ENCODE measurements at regions not wholly inside any gene's neighbourhood (a gene's known extent, or its start where the extent isn't known, plus 50 kb on each side); places are given as distances from the start of the nearest gene placed in this dataset.
"Not testable (repeated sequence)": the region's sequence is repeated elsewhere in the genome, so short reads cannot be mapped to it uniquely, and the experiment has no call there.

- not testable (repeated sequence) for DNase-seq
Observed at GRCh38 chr15:31705076-31705678, 325.1 kb upstream of the CHRNA7 start.

DNA sequence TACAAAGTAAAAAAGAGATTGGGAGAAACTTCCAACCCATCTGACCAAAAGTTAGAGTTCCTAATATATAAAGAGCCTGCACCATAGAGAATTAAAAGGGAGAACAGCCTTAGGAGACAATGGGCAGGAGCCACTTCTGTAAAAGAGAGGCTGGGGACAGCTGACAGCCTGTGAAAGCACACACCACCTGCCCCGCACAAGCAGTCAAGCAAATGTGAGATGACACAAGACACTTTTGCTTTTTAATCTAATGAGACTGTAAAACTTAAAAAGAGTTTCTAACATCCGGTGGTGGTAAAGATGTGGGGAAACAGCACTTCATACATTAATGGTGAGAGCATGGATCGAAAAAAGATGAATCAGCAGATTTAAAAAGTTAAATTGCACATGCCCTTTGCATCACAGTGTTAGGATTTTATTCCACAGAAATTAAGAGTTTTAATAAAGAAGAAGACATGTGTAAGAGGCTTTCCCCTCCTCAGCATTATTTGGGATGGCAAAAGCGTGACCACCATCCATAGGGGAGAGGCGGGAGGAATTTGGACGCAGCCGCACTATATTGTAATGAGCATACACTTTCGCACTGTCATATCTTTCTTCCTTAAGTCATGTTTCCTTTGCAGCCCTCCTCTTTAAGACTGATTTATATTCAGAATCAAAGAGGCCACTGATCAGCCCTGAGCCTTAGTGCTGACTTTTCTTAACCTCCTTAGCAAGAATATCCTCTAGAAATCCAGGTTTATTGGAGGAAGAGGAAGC, 322.2 kb upstream of the CHRNA7 start:
- not testable (repeated sequence) for DNase-seq

DNA sequence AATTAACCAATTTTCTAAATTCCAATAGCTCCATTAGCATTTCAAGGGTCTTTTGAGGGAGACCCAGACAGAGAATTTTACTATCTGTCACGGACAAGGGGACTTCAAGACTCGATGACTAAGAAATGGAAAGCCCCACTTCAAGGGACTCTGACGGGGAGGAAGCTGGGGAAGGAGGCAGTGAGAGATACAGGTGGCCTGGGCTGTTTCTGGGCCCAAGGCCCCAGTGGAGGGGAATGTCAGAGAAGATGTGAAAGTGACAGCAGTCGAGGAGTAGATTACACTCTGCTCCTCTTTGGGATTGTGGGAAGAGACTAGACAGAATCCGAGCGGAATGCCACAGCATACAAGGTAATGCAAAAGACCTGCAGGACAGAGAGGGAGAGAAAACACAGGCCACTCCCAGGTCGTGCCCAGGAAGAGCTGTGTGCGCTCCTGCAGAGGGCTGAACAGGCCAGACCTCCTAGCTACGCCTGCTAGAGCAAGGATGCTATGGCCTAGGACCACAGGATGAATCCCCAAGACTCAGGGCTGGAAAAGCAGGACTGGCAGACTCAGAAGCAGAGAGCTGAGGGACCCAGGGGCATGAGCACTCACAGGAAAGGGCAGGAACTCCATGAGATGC, 321.5 kb upstream of the CHRNA7 start:
- not testable (repeated sequence) for DNase-seq

DNA sequence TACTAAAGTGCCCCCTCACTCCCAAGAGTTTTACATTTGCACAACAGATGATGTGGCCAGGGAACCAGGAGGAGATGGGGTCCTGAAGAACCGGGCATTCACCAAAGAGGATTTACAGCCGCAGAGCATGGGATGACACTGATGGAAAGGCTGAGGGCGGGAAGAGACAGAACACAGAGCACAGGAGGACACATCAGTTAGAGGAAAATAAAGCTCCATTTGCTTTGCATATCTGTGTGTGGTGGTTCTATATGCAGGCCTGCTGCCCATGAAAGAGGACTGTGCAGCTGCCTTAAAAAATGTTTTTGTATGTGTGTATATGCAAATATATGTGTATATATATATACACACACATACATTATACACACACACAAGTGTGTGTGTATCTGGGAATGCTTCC, 320.8 kb upstream of the CHRNA7 start:
- DNase-seq = not testable (repeated sequence)

DNA sequence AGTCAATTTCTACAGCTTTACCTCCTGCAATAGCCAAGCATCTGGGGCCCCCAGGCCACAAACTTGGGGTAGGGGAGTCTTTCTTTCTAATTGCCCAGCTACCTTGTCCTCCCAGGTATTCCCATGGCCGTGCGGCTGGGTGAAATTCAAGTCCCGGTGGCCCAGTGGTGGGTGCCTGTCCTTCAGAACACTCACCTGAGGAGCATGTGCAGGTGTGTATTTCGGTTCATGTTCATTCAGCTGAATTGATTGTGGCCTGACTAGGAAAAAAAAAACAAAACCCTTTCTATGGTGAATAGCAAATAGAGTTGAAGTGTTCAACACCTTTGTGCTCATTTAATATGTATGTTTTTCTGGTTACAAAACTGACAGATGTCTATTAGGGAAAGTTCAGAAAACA, 319.5 kb upstream of the CHRNA7 start:
- DNase-seq = not testable (repeated sequence)

DNA sequence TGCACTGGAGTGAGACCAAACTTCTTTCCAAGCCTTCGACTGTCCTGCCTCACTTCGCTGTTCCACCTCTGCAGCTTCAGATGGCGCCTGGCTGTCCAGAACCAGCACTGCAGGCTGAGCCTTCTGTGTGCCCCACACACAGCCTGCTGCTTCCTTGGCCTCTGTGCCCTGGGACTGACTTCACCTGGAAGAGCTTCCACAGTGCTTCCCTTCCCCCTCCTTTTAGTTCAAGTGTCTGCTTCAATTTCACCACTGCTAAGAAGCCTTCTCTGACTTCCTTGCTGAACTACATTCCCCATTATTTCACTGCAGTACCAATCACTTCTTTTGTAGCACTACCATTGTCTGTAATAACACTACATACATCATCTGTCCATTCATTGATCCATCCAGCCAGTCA, 315.1 kb upstream of the CHRNA7 start:
- not testable (repeated sequence) for DNase-seq

DNA sequence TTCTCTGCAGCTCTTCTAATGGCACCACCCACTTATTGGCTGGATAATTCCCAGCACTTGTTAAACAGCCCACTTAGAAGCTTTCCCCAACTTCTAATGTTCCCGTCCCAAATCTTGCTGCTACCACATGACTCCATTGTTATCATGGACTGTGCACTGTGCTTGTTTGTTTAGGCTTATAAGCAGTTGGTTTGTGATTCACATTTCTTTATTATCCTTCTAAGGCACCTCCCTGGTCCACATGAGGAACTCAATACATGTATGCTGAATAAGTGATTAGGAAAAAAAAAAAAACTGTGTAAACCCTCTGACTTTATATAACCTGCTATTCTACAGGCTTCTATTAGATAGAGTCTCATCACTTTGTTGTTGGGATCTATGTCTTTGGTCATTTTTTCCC, 311.7 kb upstream of the CHRNA7 start:
- DNase-seq = not testable (repeated sequence)

GRCh38 chr15:31719396-31720022, 310.8 kb upstream of the CHRNA7 start:
- DNase-seq = not testable (repeated sequence)

DNA sequence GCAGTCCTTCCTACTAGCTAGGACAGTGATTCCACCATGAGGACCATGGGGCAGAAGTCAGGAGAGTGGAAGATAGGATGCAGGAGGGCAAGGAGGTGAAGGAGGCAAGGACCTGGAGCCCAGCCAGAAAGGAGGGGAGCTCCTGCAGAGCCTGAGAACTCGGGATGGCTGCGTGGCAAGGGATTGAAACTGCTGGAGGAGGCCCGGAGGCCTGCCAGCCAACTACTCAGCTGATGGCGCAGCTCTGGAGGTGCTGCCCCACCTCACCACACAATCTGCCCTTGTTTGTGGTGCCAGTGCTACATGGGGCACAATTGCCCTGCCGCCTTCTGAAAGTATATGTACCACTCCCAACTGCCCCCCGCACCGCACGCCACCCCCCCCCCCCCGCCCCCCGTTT, 307.3 kb upstream of the CHRNA7 start:
- DNase-seq = not testable (repeated sequence)

- not testable (repeated sequence) for DNase-seq
Observed at GRCh38 chr15:31724903-31725302, 305.4 kb upstream of the CHRNA7 start.

DNA sequence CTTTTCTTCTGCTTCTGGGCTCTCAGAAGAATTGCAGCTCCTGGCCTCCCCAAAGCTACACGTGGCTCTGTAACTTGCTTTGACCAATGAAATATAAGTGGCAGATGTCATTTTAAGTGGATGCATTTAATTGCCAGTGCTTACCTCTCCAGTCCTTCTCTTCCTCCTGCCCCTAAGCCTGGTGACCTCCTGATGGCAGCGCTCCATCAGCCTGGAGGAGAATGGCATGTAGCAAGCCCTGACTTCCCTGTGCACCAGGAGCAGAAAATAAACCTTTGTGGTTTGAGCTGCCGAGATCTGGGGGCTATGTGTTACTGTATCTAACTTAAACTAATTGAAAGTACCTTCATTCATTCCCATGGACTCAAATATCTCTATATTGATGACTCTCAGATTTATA, 304.7 kb upstream of the CHRNA7 start:
- DNase-seq = not testable (repeated sequence)

DNA sequence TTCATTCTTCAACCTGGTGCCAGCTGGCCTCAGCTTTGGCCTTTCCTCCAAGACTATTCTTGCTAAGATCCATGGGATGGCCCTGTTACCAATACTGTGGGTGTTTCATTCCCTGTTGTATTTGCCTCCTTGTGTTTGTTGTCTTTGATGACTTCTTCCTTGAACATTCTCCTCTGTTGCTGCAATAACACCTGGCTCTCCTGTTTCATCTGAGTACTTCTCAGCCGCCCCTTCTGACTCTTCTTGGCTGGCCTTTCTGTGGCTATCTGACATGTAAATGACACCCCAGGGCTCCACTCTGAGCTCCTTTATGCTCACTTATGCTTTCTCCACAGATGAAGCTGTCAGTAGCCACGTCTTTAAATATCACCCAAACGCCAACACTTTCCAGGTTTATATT, 302.7 kb upstream of the CHRNA7 start:
- DNase-seq = no peak

DNA sequence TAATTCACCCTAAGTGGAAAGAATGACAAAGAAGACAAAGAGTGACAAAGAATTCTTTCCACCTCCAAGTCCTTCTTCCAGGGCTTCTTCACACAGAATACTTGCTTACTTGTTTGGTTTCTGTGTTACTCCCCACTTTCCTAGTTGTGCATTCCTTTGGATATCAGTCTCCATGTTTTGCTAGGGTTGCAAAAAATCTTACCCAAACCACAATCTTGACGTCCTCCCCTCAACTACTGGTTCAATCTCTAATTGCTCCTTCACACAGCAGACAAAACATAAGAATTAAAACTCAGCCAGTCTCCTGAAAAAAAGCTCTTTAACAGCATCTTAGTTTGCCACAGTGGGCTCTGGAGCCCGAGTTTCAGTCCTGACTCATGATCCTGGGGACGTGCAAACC, 297.6 kb upstream of the CHRNA7 start:
- DNase-seq = no peak

DNA sequence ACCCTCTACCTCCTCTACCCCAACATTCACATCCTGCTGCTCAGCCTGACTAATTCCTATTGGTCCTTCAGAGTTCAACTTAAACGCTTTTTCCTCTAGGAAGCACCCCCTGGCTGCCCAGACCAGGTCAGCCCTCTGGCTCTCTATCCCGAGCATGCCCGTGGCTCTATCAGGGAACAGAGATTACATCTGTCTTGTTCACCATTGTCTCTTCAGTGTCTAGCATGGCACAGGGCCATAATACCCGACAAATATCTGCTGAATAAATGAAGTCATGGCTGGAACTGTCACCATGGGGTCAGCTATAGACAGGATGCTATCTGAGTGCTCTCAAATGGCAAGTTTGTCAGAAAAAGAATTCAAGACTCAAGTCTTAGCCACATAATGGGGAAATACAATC, 296.9 kb upstream of the CHRNA7 start:
- DNase-seq = no peak

GRCh38 chr15:31740203-31740602, 290.1 kb upstream of the CHRNA7 start:
- no peak for DNase-seq

GRCh38 chr15:31745841-31746240, 284.5 kb upstream of the CHRNA7 start:
- no peak for DNase-seq

DNA sequence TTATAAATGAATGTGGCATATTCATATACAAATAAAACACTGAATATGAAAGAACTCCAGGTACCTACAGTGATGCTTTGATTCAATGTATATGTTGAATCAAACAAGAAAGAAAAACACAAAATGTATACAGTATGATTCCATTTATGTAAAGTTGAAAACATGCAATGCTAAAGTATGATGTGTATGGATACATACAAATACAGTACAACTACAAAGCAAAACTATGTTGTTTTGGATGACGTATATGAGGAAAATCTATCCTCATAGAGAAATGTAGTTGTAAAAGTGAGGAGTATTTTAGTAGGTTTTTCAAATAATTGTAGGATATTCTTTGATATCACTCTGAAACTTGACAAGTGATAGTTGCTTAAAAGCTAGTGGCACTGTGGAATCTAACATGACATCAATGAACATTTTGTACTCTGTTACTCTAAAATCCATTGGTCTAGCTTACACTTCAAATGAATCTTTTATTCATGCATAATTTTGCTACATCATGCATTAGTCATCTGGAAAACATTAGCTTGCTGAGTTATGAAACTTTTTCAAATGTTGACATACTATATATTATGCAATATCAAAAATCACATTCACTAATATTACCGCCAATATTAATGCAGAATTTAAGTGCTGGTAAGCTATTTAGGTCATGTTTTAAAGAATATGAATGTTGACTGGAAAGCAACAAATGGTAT, 278.1 kb upstream of the CHRNA7 start:
- DNase-seq = no peak

- no peak for DNase-seq
Observed at GRCh38 chr15:31752905-31753304, 277.4 kb upstream of the CHRNA7 start.

- DNase-seq = no peak
Observed at GRCh38 chr15:31758126-31758525, 272.2 kb upstream of the CHRNA7 start.

DNA sequence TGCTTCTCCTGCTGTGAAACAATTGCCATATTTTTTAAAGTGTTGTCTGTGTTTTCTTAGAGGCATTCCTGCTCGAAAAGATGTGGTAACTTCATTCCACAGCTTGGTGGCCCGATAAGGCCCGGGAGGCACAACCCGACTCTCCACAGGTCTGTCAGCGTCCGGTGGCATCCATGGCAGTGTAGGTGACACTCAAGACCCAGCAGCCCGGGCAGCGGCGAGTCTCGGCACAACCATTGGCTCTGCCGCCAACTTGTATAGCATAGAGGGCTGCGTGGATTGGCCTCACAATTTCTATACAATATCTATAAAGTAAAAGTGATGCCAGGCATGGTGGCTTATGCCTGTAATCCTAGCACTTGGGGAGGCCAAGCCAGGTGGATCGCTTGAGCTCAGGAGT, 262.3 kb upstream of the CHRNA7 start:
- no peak for DNase-seq

DNA sequence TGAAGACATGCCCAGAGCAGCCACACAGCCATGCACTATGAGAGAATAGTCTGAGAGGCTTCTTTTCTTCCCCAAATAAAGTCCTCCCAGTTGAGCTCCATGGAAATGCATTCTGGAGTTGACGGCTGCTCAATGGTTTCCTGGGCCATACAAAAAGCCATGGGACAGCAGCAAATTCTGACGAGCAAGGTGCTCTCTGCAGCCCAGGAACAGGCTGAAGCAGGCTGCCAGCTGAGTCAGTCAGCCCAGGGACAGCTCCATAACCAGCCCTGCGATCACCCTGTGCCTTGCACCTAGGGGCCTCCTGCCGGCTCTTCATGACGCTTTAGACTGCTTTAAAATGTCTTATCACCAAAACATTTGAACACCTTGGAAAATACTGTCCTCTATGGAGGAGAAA, 256.3 kb upstream of the CHRNA7 start:
- no peak for DNase-seq

- DNase-seq = no peak
Observed at GRCh38 chr15:31776039-31776438, 254.3 kb upstream of the CHRNA7 start.

DNA sequence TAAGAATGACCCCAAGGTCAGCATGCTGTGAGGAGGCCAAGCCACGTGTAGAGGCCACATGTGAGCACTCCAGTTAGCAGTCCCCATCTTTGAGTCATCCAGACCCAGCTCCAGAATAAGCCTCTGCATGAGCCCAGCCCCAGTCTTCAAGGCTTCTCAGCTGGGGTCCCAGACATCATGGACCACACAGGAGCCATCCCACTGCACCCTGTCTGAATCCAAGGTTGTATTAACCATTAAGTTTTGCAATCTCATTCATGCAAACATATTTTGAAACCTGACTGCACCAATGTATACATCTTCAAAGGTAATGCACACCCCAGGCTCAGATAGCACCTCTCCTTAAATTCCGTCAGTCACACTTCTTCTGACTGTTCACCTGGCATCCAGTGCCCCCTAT, 249.1 kb upstream of the CHRNA7 start:
- DNase-seq = no peak

Measured in CD4-positive, alpha-beta T cell treated with Interleukin-21 for 1 hour (primary cell).